ENCODE measurements at regions not wholly inside any gene's neighbourhood (a gene's known extent, or its start where the extent isn't known, plus 50 kb on each side); places are given as distances from the start of the nearest gene placed in this dataset.

- no peak for ATAC-seq
- H3F3A ChIP-seq (replicated peaks; ENCODE audit: low read depth), result no peaks in the 10 kb centered on the region
- Mint-ChIP-seq H3K4me1 (no peaks in the 10 kb centered on the region), H3K27ac (no peak overlapping the region), H3K9me3 (peaks cover 24% of the 10 kb centered on the region), H3K27me3 (ENCODE audit: insufficient read depth, low read depth, poor library complexity) (no peaks in the 10 kb centered on the region), H3K36me3 (ENCODE audit: low read depth) (peaks cover 5% of the 10 kb centered on the region; the same call in 1 of the 3 replicates), H3K4me3 (no peak overlapping the region)
- H3K4me1 ChIP-seq (ENCODE audit: insufficient read depth), result no peaks in the 10 kb centered on the region
- H3K9me2 ChIP-seq (ENCODE audit: insufficient read depth), result no peaks in the 10 kb centered on the region; the same call in 1 of the 2 replicates
- H3K4me3 ChIP-seq, result no peak overlapping the region
- H3K27ac ChIP-seq (ENCODE audit: low read depth), result no peak overlapping the region
- no peak for TF ChIP-seq EZH2phosphoT487 (IDR thresholded peaks at IDR 0.05; ENCODE audit: unreplicated experiment)
- TF ChIP-seq REST (IDR thresholded peaks at IDR 0.05; ENCODE audit: unreplicated experiment), result no peak
- TF ChIP-seq ZNF114 (CRISPR knock-in tag; IDR thresholded peaks at IDR 0.05), result no peak
- no peak for TF ChIP-seq ZNF462 (CRISPR knock-in tag; IDR thresholded peaks at IDR 0.05)
- TF ChIP-seq JUNB (IDR thresholded peaks at IDR 0.05; ENCODE audit: unreplicated experiment), result no peak
- TF ChIP-seq POLR2AphosphoS5 (IDR thresholded peaks at IDR 0.05; ENCODE audit: low read depth), result no peak
- TF ChIP-seq CTCF (conservative IDR thresholded peaks at IDR 0.05; ENCODE audit: low read depth in 2 of 2), result no peak
- TF ChIP-seq EZH2 (IDR thresholded peaks at IDR 0.05; ENCODE audit: low read depth, unreplicated experiment), result no peak
- no peaks in the 10 kb centered on the region for H3K27me3 ChIP-seq (ENCODE audit: insufficient read depth)
- no peaks in the 10 kb centered on the region for H4K20me1 ChIP-seq (replicated peaks; ENCODE audit: insufficient read depth)
- no peak for DNase-seq (ENCODE audit: low spot score)
- H3K36me3 ChIP-seq (ENCODE audit: insufficient read depth), result no peaks in the 10 kb centered on the region
- no peak overlapping the region for H3K4me2 ChIP-seq
- no peak overlapping the region for H2AFZ ChIP-seq
- H3K79me2 ChIP-seq (replicated peaks; ENCODE audit: insufficient read depth), result no peaks in the 10 kb centered on the region
These were observed 433.8 kb upstream of the MIS18BP1 start for GRCh38 chr14:45686771-45687170.

Measured in GM23338 (cell line).